Activated naive CD8-positive, alpha-beta T cell (primary cell): ENCODE measurements at regions not wholly inside any gene's neighbourhood (a gene's known extent, or its start where the extent isn't known, plus 50 kb on each side); places are given as distances from the start of the nearest gene placed in this dataset.

Experiments
- H3K27ac Mint-ChIP-seq: one replicate; pipeline ENCODE4 v1.8.0; 2021; ENCODE audit warnings: mixed read lengths
- H3K27me3 Mint-ChIP-seq: one replicate; pipeline ENCODE4 v1.8.0; 2021; ENCODE audit warnings: mixed read lengths
- H3K36me3 Mint-ChIP-seq: one replicate; pipeline ENCODE4 v1.8.0; 2021; ENCODE audit warnings: mixed read lengths
- H3K4me1 Mint-ChIP-seq: one replicate; pipeline ENCODE4 v1.8.0; 2021; ENCODE audit warnings: low read depth, mixed read lengths
- H3K4me3 Mint-ChIP-seq: one replicate; pipeline ENCODE4 v1.8.0; 2021; ENCODE audit warnings: mild to moderate bottlenecking, mixed read lengths
- H3K9me3 Mint-ChIP-seq: one replicate; pipeline ENCODE4 v1.8.0; 2021; ENCODE audit warnings: low read depth, mixed read lengths

- no peak overlapping the region for H3K27ac Mint-ChIP-seq
- H3K36me3 Mint-ChIP-seq = no peaks in the 10 kb centered on the region
- H3K4me3 Mint-ChIP-seq = no peak overlapping the region
- no peaks in the 10 kb centered on the region for H3K4me1 Mint-ChIP-seq
- peaks cover 15% of the 10 kb centered on the region for H3K27me3 Mint-ChIP-seq
- no peaks in the 10 kb centered on the region for H3K9me3 Mint-ChIP-seq
Observed at GRCh38 chr11:116512841-116513240, 259.9 kb downstream of the BUD13 start.

GRCh38 chr11:116511684-116512083, 261.1 kb downstream of the BUD13 start:
- H3K27me3 Mint-ChIP-seq = peaks cover 12% of the 10 kb centered on the region
- no peaks in the 10 kb centered on the region for H3K36me3 Mint-ChIP-seq
- no peak overlapping the region for H3K27ac Mint-ChIP-seq
- H3K9me3 Mint-ChIP-seq = no peaks in the 10 kb centered on the region
- no peaks in the 10 kb centered on the region for H3K4me1 Mint-ChIP-seq
- no peak overlapping the region for H3K4me3 Mint-ChIP-seq

- Mint-ChIP-seq H3K36me3 (no peaks in the 10 kb centered on the region), H3K27me3 (peaks cover 12% of the 10 kb centered on the region), H3K9me3 (no peaks in the 10 kb centered on the region), H3K27ac (no peak overlapping the region), H3K4me1 (no peaks in the 10 kb centered on the region), H3K4me3 (no peak overlapping the region)
Observed at GRCh38 chr11:116510886-116511650, 261.7 kb downstream of the BUD13 start.

- no peaks in the 10 kb centered on the region for H3K4me1 Mint-ChIP-seq
- H3K27me3 Mint-ChIP-seq = peaks cover 12% of the 10 kb centered on the region
- H3K4me3 Mint-ChIP-seq = no peak overlapping the region
- no peak overlapping the region for H3K27ac Mint-ChIP-seq
- H3K9me3 Mint-ChIP-seq = no peaks in the 10 kb centered on the region
- no peaks in the 10 kb centered on the region for H3K36me3 Mint-ChIP-seq
Observed at GRCh38 chr11:116510166-116510565, 262.6 kb downstream of the BUD13 start.

GRCh38 chr11:116509551-116509950, 263.2 kb downstream of the BUD13 start:
- no peaks in the 10 kb centered on the region for H3K9me3 Mint-ChIP-seq
- H3K27me3 Mint-ChIP-seq = peaks cover 13% of the 10 kb centered on the region
- no peaks in the 10 kb centered on the region for H3K4me1 Mint-ChIP-seq
- no peak overlapping the region for H3K4me3 Mint-ChIP-seq
- no peak overlapping the region for H3K27ac Mint-ChIP-seq
- no peaks in the 10 kb centered on the region for H3K36me3 Mint-ChIP-seq

- Mint-ChIP-seq H3K9me3 (no peaks in the 10 kb centered on the region), H3K27me3 (peaks cover 15% of the 10 kb centered on the region), H3K4me1 (no peaks in the 10 kb centered on the region), H3K4me3 (no peak overlapping the region), H3K36me3 (no peaks in the 10 kb centered on the region), H3K27ac (no peak overlapping the region)
Observed at GRCh38 chr11:116507849-116508695, 264.7 kb downstream of the BUD13 start.

- Mint-ChIP-seq H3K27ac (no peak overlapping the region), H3K4me1 (no peaks in the 10 kb centered on the region), H3K36me3 (no peaks in the 10 kb centered on the region), H3K9me3 (no peaks in the 10 kb centered on the region), H3K27me3 (peaks cover 20% of the 10 kb centered on the region), H3K4me3 (no peak overlapping the region)
Observed at GRCh38 chr11:116507016-116507415, 265.8 kb downstream of the BUD13 start.

- no peaks in the 10 kb centered on the region for H3K4me1 Mint-ChIP-seq
- no peaks in the 10 kb centered on the region for H3K9me3 Mint-ChIP-seq
- no peak overlapping the region for H3K27ac Mint-ChIP-seq
- peaks cover 24% of the 10 kb centered on the region for H3K27me3 Mint-ChIP-seq
- no peaks in the 10 kb centered on the region for H3K36me3 Mint-ChIP-seq
- H3K4me3 Mint-ChIP-seq = no peak overlapping the region
Observed at GRCh38 chr11:116506263-116506825, 266.4 kb downstream of the BUD13 start.

GRCh38 chr11:116505298-116506262, 267.2 kb downstream of the BUD13 start:
- H3K36me3 Mint-ChIP-seq = no peaks in the 10 kb centered on the region
- no peaks in the 10 kb centered on the region for H3K9me3 Mint-ChIP-seq
- no peak overlapping the region for H3K27ac Mint-ChIP-seq
- peaks cover 24% of the 10 kb centered on the region for H3K27me3 Mint-ChIP-seq
- no peak overlapping the region for H3K4me3 Mint-ChIP-seq
- H3K4me1 Mint-ChIP-seq = no peaks in the 10 kb centered on the region

- no peaks in the 10 kb centered on the region for H3K36me3 Mint-ChIP-seq
- no peak overlapping the region for H3K4me3 Mint-ChIP-seq
- no peak overlapping the region for H3K27ac Mint-ChIP-seq
- no peaks in the 10 kb centered on the region for H3K9me3 Mint-ChIP-seq
- H3K4me1 Mint-ChIP-seq = no peaks in the 10 kb centered on the region
- peaks cover 26% of the 10 kb centered on the region for H3K27me3 Mint-ChIP-seq
Observed at GRCh38 chr11:116504541-116505297, 268.1 kb downstream of the BUD13 start.

- H3K4me3 Mint-ChIP-seq = no peak overlapping the region
- no peaks in the 10 kb centered on the region for H3K36me3 Mint-ChIP-seq
- no peaks in the 10 kb centered on the region for H3K9me3 Mint-ChIP-seq
- no peaks in the 10 kb centered on the region for H3K4me1 Mint-ChIP-seq
- no peak overlapping the region for H3K27ac Mint-ChIP-seq
- H3K27me3 Mint-ChIP-seq = peaks cover 22% of the 10 kb centered on the region
Observed at GRCh38 chr11:116503216-116504160, 269.3 kb downstream of the BUD13 start.

- H3K4me3 Mint-ChIP-seq = no peak overlapping the region
- no peaks in the 10 kb centered on the region for H3K36me3 Mint-ChIP-seq
- peaks cover 22% of the 10 kb centered on the region for H3K27me3 Mint-ChIP-seq
- no peaks in the 10 kb centered on the region for H3K4me1 Mint-ChIP-seq
- no peaks in the 10 kb centered on the region for H3K9me3 Mint-ChIP-seq
- H3K27ac Mint-ChIP-seq = no peak overlapping the region
Observed at GRCh38 chr11:116502641-116503061, 270.1 kb downstream of the BUD13 start.

- no peaks in the 10 kb centered on the region for H3K36me3 Mint-ChIP-seq
- no peaks in the 10 kb centered on the region for H3K4me1 Mint-ChIP-seq
- peaks cover 22% of the 10 kb centered on the region for H3K27me3 Mint-ChIP-seq
- no peak overlapping the region for H3K4me3 Mint-ChIP-seq
- no peak overlapping the region for H3K27ac Mint-ChIP-seq
- no peaks in the 10 kb centered on the region for H3K9me3 Mint-ChIP-seq
Observed at GRCh38 chr11:116501728-116502127, 271.1 kb downstream of the BUD13 start.
